HG03095 (cell line): ENCODE measurements at regions not wholly inside any gene's neighbourhood (a gene's known extent, or its start where the extent isn't known, plus 50 kb on each side); places are given as distances from the start of the nearest gene placed in this dataset.

Experiments used
- ATAC-seq: cut with Tn5 transposase; IDR thresholded peaks from one replicate; pipeline ENCODE4 v1.9.1; 2021; ENCODE audit warnings: moderate library complexity; ENCODE audit not compliant: unreplicated experiment

GRCh38 chr1:82845866-82846265, 1045.1 kb downstream of the ADGRL2 start:
- ATAC-seq = no peak

- ATAC-seq = no peak
These were observed 1044.4 kb downstream of the ADGRL2 start for GRCh38 chr1:82844911-82845827.

- ATAC-seq = no peak
These were observed 1043.7 kb downstream of the ADGRL2 start for GRCh38 chr1:82844447-82844846.

GRCh38 chr1:82843876-82844275, 1043.1 kb downstream of the ADGRL2 start:
- no peak for ATAC-seq

GRCh38 chr1:82840192-82840591, 1039.5 kb downstream of the ADGRL2 start:
- ATAC-seq = no peak

GRCh38 chr1:82837766-82838465, 1037.2 kb downstream of the ADGRL2 start:
- ATAC-seq = no peak

GRCh38 chr1:82836973-82837680, 1036.4 kb downstream of the ADGRL2 start:
- no peak for ATAC-seq

GRCh38 chr1:82836213-82836972, 1035.7 kb downstream of the ADGRL2 start:
- ATAC-seq = no peak

- ATAC-seq = no peak
These were observed 1030.1 kb downstream of the ADGRL2 start for GRCh38 chr1:82830690-82831380.

- no peak for ATAC-seq
These were observed 1028.8 kb downstream of the ADGRL2 start for GRCh38 chr1:82829527-82829926.

GRCh38 chr1:82823876-82824275, 1023.1 kb downstream of the ADGRL2 start:
- ATAC-seq = no peak

GRCh38 chr1:82820816-82821215, 1020.1 kb downstream of the ADGRL2 start:
- ATAC-seq = no peak

- no peak for ATAC-seq
These were observed 1018.5 kb downstream of the ADGRL2 start for GRCh38 chr1:82819234-82819633.

- no peak for ATAC-seq
These were observed 1017.9 kb downstream of the ADGRL2 start for GRCh38 chr1:82818586-82818985.

GRCh38 chr1:82813386-82813785, 1012.7 kb downstream of the ADGRL2 start:
- ATAC-seq = no peak

GRCh38 chr1:82810601-82811000, 1009.9 kb downstream of the ADGRL2 start:
- no peak for ATAC-seq

- no peak for ATAC-seq
These were observed 1006.8 kb downstream of the ADGRL2 start for GRCh38 chr1:82807563-82807962.

GRCh38 chr1:82806133-82806532, 1005.4 kb downstream of the ADGRL2 start:
- ATAC-seq = no peak

GRCh38 chr1:82801176-82801575, 1000.4 kb downstream of the ADGRL2 start:
- ATAC-seq = no peak

GRCh38 chr1:82800721-82801120, 1000.0 kb downstream of the ADGRL2 start:
- ATAC-seq = no peak
